LNCAP (cell line): ENCODE measurements at regions not wholly inside any gene's neighbourhood (a gene's known extent, or its start where the extent isn't known, plus 50 kb on each side); places are given as distances from the start of the nearest gene placed in this dataset.

Source experiments
- TF ChIP-seq, protein P1 (sequence below): fragments of 450-650 bp; IDR thresholded peaks from 2 replicates; pipeline ENCODE4 v1.5.1; 2017; ENCODE audit warnings: mild to moderate bottlenecking

DNA sequence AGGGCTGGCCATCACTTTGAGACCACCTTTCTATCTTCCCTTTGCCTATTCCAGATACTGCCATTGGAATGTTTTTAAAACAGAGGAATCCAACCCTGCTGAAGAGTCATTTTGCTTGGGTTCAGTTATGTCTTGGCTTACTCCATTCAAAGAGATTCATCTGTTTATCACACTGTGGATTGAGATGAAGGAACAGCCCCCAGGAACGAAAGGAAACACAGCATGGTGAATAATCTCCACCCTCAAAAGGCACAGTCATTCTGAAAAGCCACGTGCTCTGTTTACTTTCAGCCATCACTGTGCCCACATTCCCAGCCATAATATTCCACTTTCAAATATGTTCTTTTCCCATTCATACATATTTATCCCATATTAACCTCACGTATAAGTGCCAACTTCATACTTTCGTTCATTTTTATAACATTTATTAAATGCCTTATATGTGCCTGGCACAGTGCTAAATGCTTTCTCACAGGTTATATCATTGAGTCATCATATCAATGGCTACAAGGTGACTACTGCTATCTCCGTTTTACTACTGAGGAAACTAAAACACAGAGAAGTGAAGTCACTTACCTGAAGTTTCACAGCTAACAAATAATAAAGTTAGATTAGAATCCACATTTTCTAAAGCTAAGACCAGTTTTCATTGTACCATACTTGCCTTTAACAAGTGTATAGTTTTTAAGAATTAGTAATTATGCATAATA lies 143.6 kb downstream of the OSR1 start:
- TF ChIP-seq, protein P1, sequence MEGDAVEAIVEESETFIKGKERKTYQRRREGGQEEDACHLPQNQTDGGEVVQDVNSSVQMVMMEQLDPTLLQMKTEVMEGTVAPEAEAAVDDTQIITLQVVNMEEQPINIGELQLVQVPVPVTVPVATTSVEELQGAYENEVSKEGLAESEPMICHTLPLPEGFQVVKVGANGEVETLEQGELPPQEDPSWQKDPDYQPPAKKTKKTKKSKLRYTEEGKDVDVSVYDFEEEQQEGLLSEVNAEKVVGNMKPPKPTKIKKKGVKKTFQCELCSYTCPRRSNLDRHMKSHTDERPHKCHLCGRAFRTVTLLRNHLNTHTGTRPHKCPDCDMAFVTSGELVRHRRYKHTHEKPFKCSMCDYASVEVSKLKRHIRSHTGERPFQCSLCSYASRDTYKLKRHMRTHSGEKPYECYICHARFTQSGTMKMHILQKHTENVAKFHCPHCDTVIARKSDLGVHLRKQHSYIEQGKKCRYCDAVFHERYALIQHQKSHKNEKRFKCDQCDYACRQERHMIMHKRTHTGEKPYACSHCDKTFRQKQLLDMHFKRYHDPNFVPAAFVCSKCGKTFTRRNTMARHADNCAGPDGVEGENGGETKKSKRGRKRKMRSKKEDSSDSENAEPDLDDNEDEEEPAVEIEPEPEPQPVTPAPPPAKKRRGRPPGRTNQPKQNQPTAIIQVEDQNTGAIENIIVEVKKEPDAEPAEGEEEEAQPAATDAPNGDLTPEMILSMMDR: no peak

DNA sequence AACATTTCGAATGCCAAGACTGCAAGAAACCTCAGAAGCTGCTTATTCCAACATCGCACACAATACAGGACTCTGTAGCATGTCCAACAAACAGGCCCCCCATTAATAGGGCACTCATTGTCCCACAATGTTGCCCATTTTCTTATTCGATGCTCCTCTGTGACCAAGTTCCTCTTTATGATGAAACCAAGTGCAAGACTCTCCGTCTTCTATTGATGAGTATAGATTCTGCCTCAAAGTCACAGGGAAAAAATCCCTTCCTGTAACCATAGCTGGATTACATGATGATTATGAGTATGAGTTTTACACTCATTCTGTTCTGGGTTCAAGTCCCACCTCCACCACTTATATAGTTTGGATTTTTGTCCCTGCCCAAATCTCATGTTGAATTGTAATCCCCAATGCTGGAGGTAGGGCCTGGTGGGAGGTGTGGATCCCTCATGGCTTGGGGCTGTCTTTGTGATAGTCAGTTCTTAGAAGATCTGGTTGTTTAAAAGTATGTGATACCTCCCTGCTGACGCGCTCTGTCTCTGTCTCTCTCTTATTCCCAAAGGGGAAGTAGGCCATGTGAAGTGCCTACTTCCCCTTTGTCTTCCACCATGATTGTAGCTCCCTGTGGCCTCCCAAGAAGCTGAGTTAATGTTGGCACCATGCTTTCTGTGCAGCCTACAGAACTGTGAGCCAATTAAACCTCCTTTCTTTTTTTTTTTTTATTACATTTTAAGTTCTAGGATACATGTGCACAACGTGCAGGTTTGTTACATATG lies 148.7 kb downstream of the OSR1 start:
- TF ChIP-seq, protein P1: no peak

DNA sequence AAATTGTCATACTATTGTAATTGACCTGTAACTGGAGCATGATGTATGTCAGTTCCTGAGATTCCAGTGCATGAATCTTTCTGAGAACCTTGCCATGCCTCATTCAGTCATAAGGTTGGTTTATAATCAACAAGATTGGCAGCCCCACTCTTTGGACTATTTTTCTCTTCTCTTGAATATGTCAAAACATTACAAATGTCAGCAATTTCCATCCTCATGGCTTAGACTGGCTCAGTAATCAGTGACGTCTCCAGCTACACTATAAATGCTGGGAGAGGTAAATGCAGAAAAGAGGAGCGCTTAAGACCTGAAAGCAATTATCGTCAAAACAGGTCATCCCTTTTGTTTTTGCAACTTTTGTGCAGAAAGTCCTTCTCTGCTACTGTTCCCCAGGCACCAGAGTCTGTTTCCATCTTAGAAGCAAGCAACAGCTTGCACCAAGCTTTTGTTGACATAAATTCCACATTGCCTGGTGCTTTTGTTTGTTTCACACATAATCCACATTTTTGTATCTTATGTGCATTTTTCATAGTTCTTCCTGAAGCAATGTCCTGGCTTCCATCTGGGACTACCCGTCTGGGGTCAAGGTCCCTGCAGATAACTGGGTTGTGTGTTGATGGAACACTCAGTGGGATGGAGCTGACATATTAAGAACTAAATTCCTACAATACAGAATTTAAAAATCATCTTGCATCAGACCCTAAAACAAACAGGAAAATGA lies 149.8 kb downstream of the OSR1 start:
- TF ChIP-seq, protein P1: no peak

DNA sequence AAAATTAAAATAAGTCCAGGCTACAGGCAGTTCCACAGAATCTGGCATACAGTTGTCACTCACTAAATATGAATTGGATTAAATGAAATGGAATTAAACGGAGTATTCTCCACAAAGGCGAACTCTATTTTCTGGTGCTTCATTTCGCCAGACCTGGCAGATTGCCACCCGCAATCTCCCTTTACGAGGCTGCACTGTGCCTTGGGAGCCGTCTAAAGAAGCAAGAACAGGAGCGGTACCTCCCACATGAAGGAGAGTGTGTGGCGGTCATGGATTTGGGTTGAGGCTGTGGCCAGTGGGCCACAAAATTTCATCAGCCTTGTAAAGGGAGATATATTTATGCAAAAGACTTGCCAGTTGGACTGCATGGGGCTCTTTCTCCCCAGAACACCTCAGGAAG lies 151.0 kb downstream of the OSR1 start:
- TF ChIP-seq, protein P1: no peak

DNA sequence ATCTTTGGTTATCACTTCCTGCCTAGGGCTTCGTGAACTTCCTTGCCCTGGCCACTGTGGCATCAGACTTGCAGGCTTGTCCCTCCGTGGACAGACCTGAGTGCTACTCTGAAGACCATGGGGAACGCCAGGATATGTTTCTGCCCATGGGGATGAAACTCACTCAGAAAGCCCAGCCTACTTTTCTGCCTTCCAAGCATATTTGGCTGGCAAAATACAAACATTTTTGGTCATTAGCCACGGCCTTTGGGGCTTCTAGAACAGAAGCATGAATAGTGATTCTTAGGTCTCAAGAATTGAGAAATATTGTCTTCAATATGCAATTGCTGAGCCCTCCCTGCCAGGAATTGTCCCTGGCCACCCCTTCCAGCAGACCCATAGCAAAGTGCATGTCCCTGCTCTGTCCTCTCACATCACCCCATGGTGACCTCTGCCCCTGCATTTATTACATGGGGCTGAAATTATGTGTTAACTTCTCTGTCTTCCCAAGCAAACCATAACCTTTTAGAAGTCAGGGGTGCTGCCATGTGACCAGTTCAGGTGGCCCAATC lies 152.4 kb downstream of the OSR1 start:
- TF ChIP-seq, protein P1: no peak

DNA sequence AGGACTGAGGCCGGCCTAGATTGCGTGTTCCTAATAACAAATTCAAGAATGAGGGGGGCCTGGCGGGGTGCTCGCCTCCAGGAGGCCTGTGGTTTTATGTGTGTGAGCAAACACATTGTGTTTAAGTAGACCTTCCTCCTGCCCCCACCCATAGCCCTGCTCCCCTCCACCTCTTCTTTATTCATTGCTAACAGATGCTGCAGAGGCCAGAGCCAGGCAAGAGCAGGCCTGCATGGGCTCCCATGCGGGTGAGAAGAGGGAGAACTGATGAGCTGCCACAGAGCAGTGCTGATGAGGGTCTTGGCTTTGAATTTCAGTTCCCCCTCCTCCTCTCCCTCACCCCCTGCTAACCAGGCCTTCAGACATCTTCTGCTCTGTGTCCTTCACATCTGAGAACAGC lies 154.6 kb downstream of the OSR1 start:
- TF ChIP-seq, protein P1: no peak

DNA sequence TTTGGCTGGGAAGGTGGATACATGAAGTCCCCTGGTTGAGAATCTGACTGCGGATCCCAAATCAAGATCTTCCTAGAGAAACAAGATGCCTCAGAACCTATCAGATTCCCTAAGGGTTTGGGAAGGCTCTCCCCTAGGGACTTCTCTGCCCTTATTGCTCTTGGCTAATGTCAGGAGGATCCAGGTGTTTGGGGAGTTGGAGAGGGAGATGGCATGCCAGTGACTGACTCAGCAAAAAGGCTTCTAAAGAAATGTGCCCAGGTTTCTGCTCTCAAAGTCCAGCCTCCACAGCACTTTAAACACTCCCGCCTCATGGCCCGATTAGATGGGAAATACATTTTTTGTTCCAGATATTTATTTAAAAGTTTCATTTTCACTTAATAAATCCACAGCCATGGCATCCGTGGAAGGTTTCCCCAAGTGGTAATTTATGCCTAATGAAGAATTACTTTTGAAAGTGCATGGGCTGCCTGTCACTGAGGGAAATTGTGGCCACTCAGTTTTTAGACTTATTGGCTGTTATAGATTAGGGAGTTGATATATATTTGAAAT lies 156.4 kb downstream of the OSR1 start:
- TF ChIP-seq, protein P1: no peak
